ENCODE measurements at regions not wholly inside any gene's neighbourhood (a gene's known extent, or its start where the extent isn't known, plus 50 kb on each side); places are given as distances from the start of the nearest gene placed in this dataset.

DNA sequence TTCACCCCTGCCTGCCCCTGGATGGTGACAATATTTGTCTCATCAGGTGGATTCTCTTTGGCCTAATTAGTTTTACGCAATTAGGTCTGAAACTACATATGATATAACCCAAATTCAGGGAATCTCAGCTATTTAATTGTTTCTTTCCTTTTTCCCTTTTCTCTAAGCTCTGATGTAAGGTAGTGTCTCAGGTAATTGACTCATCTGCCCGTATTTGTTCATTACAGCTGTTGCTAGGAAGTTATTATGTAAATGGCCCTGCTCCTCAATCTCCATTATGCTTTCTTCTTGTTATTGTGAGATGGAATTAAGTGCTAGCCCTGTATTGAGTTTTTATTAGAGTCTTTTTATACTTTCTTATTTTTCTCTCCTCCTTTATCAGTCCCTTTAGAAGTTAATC lies 378.2 kb upstream of the ARID1B start:
- peaks cover 9% of the 10 kb centered on the region for H3K9me3 Mint-ChIP-seq
- H3K4me1 Mint-ChIP-seq (ENCODE audit: low read depth) = peaks cover 54% of the 10 kb centered on the region
- peaks cover under 1% of the 10 kb centered on the region for H3K27me3 Mint-ChIP-seq (ENCODE audit: low read depth)
- DNase-seq = no peak
- intact Hi-C loops (cut with micrococcal nuclease) = loop anchor here (5.0 to 10.0 kb wide), 9 partner anchors 227 to 1212 kb away; no protein-coding TSS in a partner anchor
- no peak overlapping the region for H3K4me3 Mint-ChIP-seq
- H3K36me3 Mint-ChIP-seq (ENCODE audit: low read depth) = no peaks in the 10 kb centered on the region
- CTCF ChIA-PET = no interaction called here
- no peak overlapping the region for H3K27ac Mint-ChIP-seq

- CTCF ChIA-PET = no interaction called here
- Mint-ChIP-seq H3K27ac (no peak overlapping the region), H3K4me3 (no peak overlapping the region), H3K4me1 (ENCODE audit: low read depth) (peaks cover 60% of the 10 kb centered on the region), H3K36me3 (ENCODE audit: low read depth) (no peaks in the 10 kb centered on the region), H3K27me3 (ENCODE audit: low read depth) (peaks cover 6% of the 10 kb centered on the region), H3K9me3 (peaks cover 9% of the 10 kb centered on the region)
- no peak for DNase-seq
- intact Hi-C loops (cut with micrococcal nuclease) = loop anchor here (5.0 to 10.0 kb wide), 9 partner anchors 226 to 1211 kb away; no protein-coding TSS in a partner anchor
Observed at GRCh38 chr6:156398371-156398770, 378.8 kb upstream of the ARID1B start.

- Mint-ChIP-seq H3K9me3 (peaks cover 9% of the 10 kb centered on the region), H3K4me3 (peak overlapping the region; percentile 57), H3K4me1 (ENCODE audit: low read depth) (peaks cover 75% of the 10 kb centered on the region), H3K27ac (peak overlapping the region; percentile 77), H3K36me3 (ENCODE audit: low read depth) (no peaks in the 10 kb centered on the region), H3K27me3 (ENCODE audit: low read depth) (peaks cover 6% of the 10 kb centered on the region)
- intact Hi-C loops (cut with micrococcal nuclease) = loop anchor here (1.0 to 10.0 kb wide), 13 partner anchors 147 to 1210 kb away; no protein-coding TSS in a partner anchor
- DNase-seq = no peak
- CTCF ChIA-PET = no interaction called here
Observed at GRCh38 chr6:156396791-156397418, 380.3 kb upstream of the ARID1B start.

DNA sequence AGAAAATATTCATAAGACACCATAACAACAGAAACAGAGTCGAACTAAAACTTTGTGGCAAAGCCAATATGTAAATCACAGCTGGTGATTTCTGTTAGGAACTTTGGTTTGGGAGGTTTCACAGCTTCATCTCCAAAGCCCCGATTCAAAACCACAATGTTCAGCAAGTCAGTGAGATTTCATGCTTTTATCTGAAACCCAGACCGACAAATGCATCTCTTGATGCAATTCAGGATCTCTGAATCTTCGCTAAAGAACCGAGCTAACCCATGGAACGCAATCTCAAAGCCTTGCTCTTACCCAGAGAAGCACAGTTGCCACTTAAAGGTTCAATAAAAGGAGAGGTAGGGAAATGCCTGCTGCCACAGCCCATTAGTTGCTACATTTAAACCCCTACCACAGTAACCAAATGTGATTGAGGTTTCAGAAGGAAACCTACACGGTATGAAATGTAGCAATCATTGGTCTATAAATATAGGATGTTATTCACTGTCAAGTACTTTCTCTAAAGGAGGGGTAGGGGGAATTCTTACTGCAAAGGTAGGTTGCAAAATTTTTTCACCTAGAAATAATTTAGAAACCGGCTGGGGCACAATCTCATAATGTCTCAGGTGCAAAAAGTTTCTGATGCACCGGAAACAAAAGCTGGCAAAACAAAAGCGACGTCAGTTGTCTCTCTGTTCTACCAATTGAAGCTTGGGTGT lies 381.0 kb upstream of the ARID1B start:
- no peaks in the 10 kb centered on the region for H3K36me3 Mint-ChIP-seq (ENCODE audit: low read depth)
- peak overlapping the region; percentile 77 for H3K27ac Mint-ChIP-seq
- H3K4me3 Mint-ChIP-seq = peak overlapping the region; percentile 57
- intact Hi-C loops (cut with micrococcal nuclease) = loop anchor here (1.0 to 10.0 kb wide), 13 partner anchors 146 to 1209 kb away; no protein-coding TSS in a partner anchor
- peaks cover 6% of the 10 kb centered on the region for H3K27me3 Mint-ChIP-seq (ENCODE audit: low read depth)
- peak; percentile 62 for DNase-seq
- CTCF ChIA-PET = no interaction called here
- peaks cover 4% of the 10 kb centered on the region for H3K9me3 Mint-ChIP-seq
- peaks cover 82% of the 10 kb centered on the region for H3K4me1 Mint-ChIP-seq (ENCODE audit: low read depth)

DNA sequence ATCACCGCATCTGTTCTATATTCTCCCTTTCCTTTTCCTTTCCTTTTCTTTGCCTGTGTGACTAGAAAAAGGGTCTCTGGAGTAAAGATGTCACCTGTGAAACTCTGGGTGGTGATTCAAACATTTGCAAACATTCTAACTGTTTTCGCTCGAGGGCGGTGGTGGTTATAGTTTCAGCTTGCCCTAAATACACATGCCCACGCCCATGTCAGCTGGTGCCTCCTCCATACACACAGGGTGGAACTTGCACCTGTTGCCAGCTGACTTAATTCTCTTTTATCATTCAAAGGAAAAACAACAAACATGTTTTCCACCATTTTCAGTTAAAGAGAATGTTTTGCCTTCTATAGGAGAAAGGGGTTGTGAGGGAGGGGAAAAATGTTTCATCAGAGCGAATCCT lies 381.9 kb upstream of the ARID1B start:
- Mint-ChIP-seq H3K4me1 (ENCODE audit: low read depth) (peaks cover 89% of the 10 kb centered on the region), H3K27me3 (ENCODE audit: low read depth) (peaks cover 6% of the 10 kb centered on the region), H3K4me3 (peak overlapping the region; percentile 28), H3K27ac (no peak overlapping the region), H3K36me3 (ENCODE audit: low read depth) (no peaks in the 10 kb centered on the region), H3K9me3 (no peaks in the 10 kb centered on the region)
- CTCF ChIA-PET = interaction anchor here (0.8 kb wide), 1 partner anchor 1527 kb away, joined by 3 read pairs; no protein-coding TSS in a partner anchor
- peak; percentile 71 for DNase-seq
- intact Hi-C loops (cut with micrococcal nuclease) = loop anchor here (5.0 to 10.0 kb wide), 9 partner anchors 223 to 1208 kb away; no protein-coding TSS in a partner anchor

- Mint-ChIP-seq H3K4me3 (no peak overlapping the region), H3K36me3 (ENCODE audit: low read depth) (no peaks in the 10 kb centered on the region), H3K27me3 (ENCODE audit: low read depth) (peaks cover 6% of the 10 kb centered on the region), H3K4me1 (ENCODE audit: low read depth) (peaks cover 67% of the 10 kb centered on the region), H3K27ac (no peak overlapping the region), H3K9me3 (no peaks in the 10 kb centered on the region)
- intact Hi-C loops (cut with micrococcal nuclease) = loop anchor here (10.0 kb wide), 5 partner anchors 462 to 1058 kb away; no protein-coding TSS in a partner anchor
- CTCF ChIA-PET = no interaction called here
- no peak for DNase-seq
Observed at GRCh38 chr6:156392648-156393047, 384.5 kb upstream of the ARID1B start.

GRCh38 chr6:156391977-156392376 lies 385.2 kb upstream of the ARID1B start:
- H3K27me3 Mint-ChIP-seq (ENCODE audit: low read depth) = peaks cover 6% of the 10 kb centered on the region
- peak overlapping the region; percentile 2 for H3K4me3 Mint-ChIP-seq
- peaks cover 61% of the 10 kb centered on the region for H3K4me1 Mint-ChIP-seq (ENCODE audit: low read depth)
- no peaks in the 10 kb centered on the region for H3K36me3 Mint-ChIP-seq (ENCODE audit: low read depth)
- no peak overlapping the region for H3K27ac Mint-ChIP-seq
- no peaks in the 10 kb centered on the region for H3K9me3 Mint-ChIP-seq
- DNase-seq = no peak
- intact Hi-C loops (cut with micrococcal nuclease) = loop anchor here (10.0 kb wide), 5 partner anchors 463 to 1057 kb away; no protein-coding TSS in a partner anchor
- CTCF ChIA-PET = interaction anchor here (0.6 kb wide), 1 partner anchor 245 kb away, joined by 3 read pairs; no protein-coding TSS in a partner anchor

DNA sequence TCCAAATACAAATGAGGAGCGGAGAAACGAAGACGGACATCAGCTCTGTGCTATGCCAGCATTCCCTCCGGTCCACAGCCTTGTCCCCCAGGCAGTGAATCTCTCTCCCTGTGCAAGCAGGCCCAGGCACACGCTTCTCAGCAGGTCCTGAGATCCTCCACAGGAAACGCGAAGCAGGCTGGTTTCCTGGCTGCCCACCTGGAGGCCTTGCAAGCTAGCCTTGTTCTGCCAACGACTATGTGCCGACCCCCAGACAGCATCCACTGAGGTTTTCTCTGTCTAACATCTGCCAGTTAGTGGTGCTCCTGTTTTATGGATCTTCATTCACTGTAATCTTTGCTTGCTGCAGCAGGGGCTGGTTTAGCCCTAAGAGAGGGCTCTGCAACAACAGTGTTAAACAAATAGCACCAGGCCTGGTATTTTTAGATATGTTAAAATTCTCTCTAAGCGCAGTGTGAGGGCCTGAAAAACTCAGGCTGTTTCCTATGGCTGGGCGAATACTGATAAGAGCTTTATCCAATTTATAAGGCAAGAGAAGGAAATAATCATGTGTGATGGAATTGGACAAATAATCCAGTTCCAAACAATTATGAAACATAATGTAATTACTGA lies 386.0 kb upstream of the ARID1B start:
- H3K4me3 Mint-ChIP-seq = no peak overlapping the region
- H3K27me3 Mint-ChIP-seq (ENCODE audit: low read depth) = peaks cover 6% of the 10 kb centered on the region
- no peak overlapping the region for H3K27ac Mint-ChIP-seq
- DNase-seq = no peak
- CTCF ChIA-PET = interaction anchor here (0.6 kb wide), 1 partner anchor 246 kb away, joined by 3 read pairs; no protein-coding TSS in a partner anchor
- intact Hi-C loops (cut with micrococcal nuclease) = loop anchor here (10.0 kb wide), 5 partner anchors 464 to 1056 kb away; no protein-coding TSS in a partner anchor
- peaks cover 1% of the 10 kb centered on the region for H3K36me3 Mint-ChIP-seq (ENCODE audit: low read depth)
- H3K9me3 Mint-ChIP-seq = no peaks in the 10 kb centered on the region
- H3K4me1 Mint-ChIP-seq (ENCODE audit: low read depth) = peaks cover 55% of the 10 kb centered on the region

- no peak for DNase-seq
- Mint-ChIP-seq H3K27ac (no peak overlapping the region), H3K27me3 (ENCODE audit: low read depth) (peaks cover 6% of the 10 kb centered on the region), H3K4me3 (no peak overlapping the region), H3K9me3 (no peaks in the 10 kb centered on the region), H3K4me1 (ENCODE audit: low read depth) (peaks cover 50% of the 10 kb centered on the region), H3K36me3 (ENCODE audit: low read depth) (peaks cover 2% of the 10 kb centered on the region)
- CTCF ChIA-PET = no interaction called here
- intact Hi-C loops (cut with micrococcal nuclease) = loop anchor here (10.0 kb wide), 5 partner anchors 464 to 1056 kb away; no protein-coding TSS in a partner anchor
Observed at GRCh38 chr6:156390621-156391020, 386.6 kb upstream of the ARID1B start.

- peaks cover 6% of the 10 kb centered on the region for H3K27me3 Mint-ChIP-seq (ENCODE audit: low read depth)
- H3K27ac Mint-ChIP-seq = no peak overlapping the region
- H3K4me3 Mint-ChIP-seq = no peak overlapping the region
- no peaks in the 10 kb centered on the region for H3K9me3 Mint-ChIP-seq
- no peak for DNase-seq
- intact Hi-C loops (cut with micrococcal nuclease) = no loop called here
- peaks cover 2% of the 10 kb centered on the region for H3K36me3 Mint-ChIP-seq (ENCODE audit: low read depth)
- peaks cover 37% of the 10 kb centered on the region for H3K4me1 Mint-ChIP-seq (ENCODE audit: low read depth)
- CTCF ChIA-PET = no interaction called here
Observed at GRCh38 chr6:156389296-156389695, 387.9 kb upstream of the ARID1B start.

DNA sequence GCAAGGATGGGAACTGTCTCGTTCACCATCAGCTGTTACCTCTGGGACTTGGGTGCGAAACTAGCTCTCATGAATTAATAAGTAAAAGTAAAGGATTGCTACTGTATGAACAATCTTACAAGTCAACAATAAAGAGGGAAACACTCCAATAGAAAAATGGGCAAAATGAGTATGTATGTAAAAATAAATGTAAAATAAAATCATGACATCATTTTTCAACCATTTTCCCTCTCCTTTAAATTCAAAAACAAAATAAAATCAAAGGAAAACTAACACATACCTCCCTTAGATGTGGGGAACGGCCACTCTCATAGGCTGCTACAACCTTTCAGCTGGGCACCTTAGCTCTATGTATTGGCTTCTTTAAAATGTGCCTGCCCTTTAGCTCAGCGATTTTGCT lies 389.7 kb upstream of the ARID1B start:
- Mint-ChIP-seq H3K4me1 (ENCODE audit: low read depth) (peaks cover 19% of the 10 kb centered on the region), H3K36me3 (ENCODE audit: low read depth) (peaks cover 2% of the 10 kb centered on the region), H3K9me3 (no peaks in the 10 kb centered on the region), H3K27ac (no peak overlapping the region), H3K27me3 (ENCODE audit: low read depth) (no peaks in the 10 kb centered on the region), H3K4me3 (no peak overlapping the region)
- CTCF ChIA-PET = no interaction called here
- intact Hi-C loops (cut with micrococcal nuclease) = no loop called here
- DNase-seq = no peak

DNA sequence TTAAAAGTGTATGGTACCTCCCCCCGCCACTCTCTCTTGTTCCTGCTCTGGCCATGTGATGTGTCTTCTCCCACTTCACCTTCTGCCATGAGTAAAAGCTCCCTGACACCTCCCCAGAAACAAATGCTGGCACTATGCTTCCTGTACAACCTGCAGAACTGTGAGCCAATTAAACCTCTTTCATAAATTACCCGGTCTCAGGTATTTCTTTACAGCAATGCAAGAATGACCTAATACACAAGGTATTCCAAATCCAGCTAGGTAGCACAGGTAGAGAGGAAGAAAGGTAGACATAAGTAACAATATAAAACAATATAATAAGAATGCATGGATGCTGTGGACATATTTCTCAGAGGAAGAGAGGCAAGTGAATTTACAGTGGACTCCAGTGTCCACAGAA lies 394.1 kb upstream of the ARID1B start:
- H3K36me3 Mint-ChIP-seq (ENCODE audit: low read depth) = peaks cover 2% of the 10 kb centered on the region
- DNase-seq = no peak
- intact Hi-C loops (cut with micrococcal nuclease) = no loop called here
- CTCF ChIA-PET = interaction anchor here (0.7 kb wide), 1 partner anchor 130 kb away, joined by 3 read pairs; no protein-coding TSS in a partner anchor
- no peak overlapping the region for H3K4me3 Mint-ChIP-seq
- no peaks in the 10 kb centered on the region for H3K9me3 Mint-ChIP-seq
- no peak overlapping the region for H3K27ac Mint-ChIP-seq
- H3K4me1 Mint-ChIP-seq (ENCODE audit: low read depth) = no peaks in the 10 kb centered on the region
- no peaks in the 10 kb centered on the region for H3K27me3 Mint-ChIP-seq (ENCODE audit: low read depth)

Measured in activated naive CD4-positive, alpha-beta T cell treated with anti-CD3 and anti-CD28 coated beads for 36 hours (primary cell).